SK-N-SH treated with all-trans-retinoic acid at 6 μM for 48 hours (cell line): ENCODE measurements at regions not wholly inside any gene's neighbourhood (a gene's known extent, or its start where the extent isn't known, plus 50 kb on each side); places are given as distances from the start of the nearest gene placed in this dataset.

Experiments
- ATAC-seq: fragments of 200-7000 bp; cut with Tn5 transposase; 3 replicates; pipeline ENCODE4 v1.9.1; 2020; ENCODE audit warnings: mild to moderate bottlenecking, moderate library complexity
- ARNTL ChIP-seq: fragments of 450-650 bp; formaldehyde crosslinking; IDR thresholded peaks from 2 replicates; pipeline ENCODE4 v1.5.0; 2020; ENCODE audit warnings: low read depth, mild to moderate bottlenecking, moderate library complexity, borderline replicate concordance
- BACH2 ChIP-seq: fragments of 250-450 bp; sonication (Bioruptor Pico); IDR thresholded peaks from 2 replicates; pipeline ENCODE4 v1.9.0; 2021; ENCODE audit warnings: mild to moderate bottlenecking, borderline replicate concordance
- CSDC2 ChIP-seq: fragments of 250-450 bp; sonication (Bioruptor Pico); IDR thresholded peaks from 2 replicates; pipeline ENCODE4 v1.5.0; 2020; ENCODE audit warnings: mild to moderate bottlenecking, moderate library complexity
- ESRRG ChIP-seq: fragments of 250-450 bp; sonication (Bioruptor Pico); IDR thresholded peaks from 2 replicates; pipeline ENCODE4 v1.6.1; 2021; ENCODE audit warnings: mild to moderate bottlenecking
- GLIS3 ChIP-seq: fragments of 250-450 bp; sonication (Bioruptor Pico); IDR thresholded peaks from 2 replicates; pipeline ENCODE4 v1.5.0; 2020; ENCODE audit warnings: mild to moderate bottlenecking, moderate library complexity
- ISL1 ChIP-seq: fragments of 250-450 bp; sonication (Bioruptor Pico); IDR thresholded peaks from 2 replicates; pipeline ENCODE4 v2.1.2; 2022; ENCODE audit warnings: mild to moderate bottlenecking, moderate library complexity
- OSR1 ChIP-seq: fragments of 250-450 bp; sonication (Bioruptor Pico); IDR thresholded peaks from 2 replicates; pipeline ENCODE4 v1.8.0; 2022; ENCODE audit warnings: moderate library complexity, mild to moderate bottlenecking, inconsistent platforms
- PPARA ChIP-seq: fragments of 250-450 bp; sonication (Bioruptor Pico); IDR thresholded peaks from 2 replicates; pipeline ENCODE4 v1.5.0; 2020; ENCODE audit warnings: mild to moderate bottlenecking, borderline replicate concordance
- RARB ChIP-seq: fragments of 250-450 bp; sonication (Bioruptor Pico); IDR thresholded peaks from 2 replicates; pipeline ENCODE4 v1.8.0; 2021; ENCODE audit warnings: mild to moderate bottlenecking, moderate library complexity
- TCF4 ChIP-seq: fragments of 250-450 bp; sonication (Bioruptor Pico); IDR thresholded peaks from 2 replicates; pipeline ENCODE4 v1.8.0; 2021; ENCODE audit warnings: mild to moderate bottlenecking, moderate library complexity, borderline replicate concordance
- TOX ChIP-seq: fragments of 250-450 bp; sonication (Bioruptor Pico); IDR thresholded peaks from 2 replicates; pipeline ENCODE4 v1.8.0; 2021; ENCODE audit warnings: mild to moderate bottlenecking, moderate library complexity, borderline replicate concordance
- ZC3H10 ChIP-seq: fragments of 250-450 bp; sonication (Bioruptor Pico); IDR thresholded peaks from 2 replicates; pipeline ENCODE4 v1.5.1; 2021; ENCODE audit warnings: mild to moderate bottlenecking, moderate library complexity
- ZFP3 ChIP-seq: fragments of 250-450 bp; sonication (Bioruptor Pico); IDR thresholded peaks from 2 replicates; pipeline ENCODE4 v1.5.0; 2020; ENCODE audit warnings: mild to moderate bottlenecking, moderate library complexity
- ZFP30 ChIP-seq: fragments of 450-650 bp; formaldehyde crosslinking; IDR thresholded peaks from 2 replicates; pipeline ENCODE4 v1.5.0; 2022; ENCODE audit warnings: mild to moderate bottlenecking, moderate library complexity
- ZNF565 ChIP-seq: fragments of 450-650 bp; formaldehyde crosslinking; conservative IDR thresholded peaks from 2 replicates; pipeline ENCODE4 v1.5.0; 2020; ENCODE audit warnings: low read depth, mild to moderate bottlenecking, moderate library complexity
- ZNF70 ChIP-seq: fragments of 450-650 bp; formaldehyde crosslinking; IDR thresholded peaks from 2 replicates; pipeline ENCODE4 v1.5.0; 2020; ENCODE audit warnings: mild to moderate bottlenecking, moderate library complexity
- ZNF8 ChIP-seq: fragments of 450-650 bp; formaldehyde crosslinking; IDR thresholded peaks from 2 replicates; pipeline ENCODE4 v1.5.0; 2020; ENCODE audit warnings: mild to moderate bottlenecking, moderate library complexity
- TF ChIP-seq, protein P1 (sequence below): fragments of 250-450 bp; sonication (Bioruptor Pico); IDR thresholded peaks from 2 replicates; pipeline ENCODE4 v1.5.1; 2021; ENCODE audit warnings: mild to moderate bottlenecking, moderate library complexity
- TF ChIP-seq, protein P2 (sequence below): fragments of 250-450 bp; sonication (Bioruptor Pico); IDR thresholded peaks from 2 replicates; pipeline ENCODE4 v1.5.0; 2020; ENCODE audit warnings: mild to moderate bottlenecking, moderate library complexity
- TF ChIP-seq, protein P3 (sequence below): fragments of 250-450 bp; sonication (Bioruptor Pico); IDR thresholded peaks from 2 replicates; pipeline ENCODE4 v1.5.1; 2020; ENCODE audit warnings: low read depth, mild to moderate bottlenecking, moderate library complexity
- TF ChIP-seq, protein P4 (sequence below): fragments of 250-450 bp; sonication (Bioruptor Pico); IDR thresholded peaks from 2 replicates; pipeline ENCODE4 v1.8.0; 2021; ENCODE audit warnings: low read depth, mild to moderate bottlenecking, moderate library complexity, borderline replicate concordance
- TF ChIP-seq, protein P5 (sequence below): fragments of 250-450 bp; sonication (Bioruptor Pico); IDR thresholded peaks from 2 replicates; pipeline ENCODE4 v1.8.0; 2020; ENCODE audit warnings: mild to moderate bottlenecking, moderate library complexity, borderline replicate concordance

DNA sequence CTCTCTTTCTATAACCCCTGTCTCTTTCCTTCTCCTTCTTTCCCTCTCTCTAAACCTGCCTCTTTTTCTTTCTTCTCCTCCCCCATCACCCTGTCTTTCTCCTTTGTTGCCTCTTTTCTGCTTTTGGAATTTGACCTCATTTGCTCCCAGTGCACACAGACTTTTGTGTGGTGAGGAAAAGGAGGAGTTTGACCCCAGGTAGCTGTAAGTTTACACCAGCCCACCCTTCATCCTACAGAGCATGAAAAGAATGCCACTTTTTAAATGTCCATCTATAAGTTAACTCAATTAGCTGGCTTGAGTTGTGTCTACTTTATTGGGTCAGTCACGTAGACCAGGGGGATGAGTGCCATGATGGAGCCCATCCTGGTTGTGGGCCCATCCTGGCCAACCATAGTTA lies 146.8 kb upstream of the SLC38A2 start:
- TF ChIP-seq ZNF565 (CRISPR knock-in tag) (no peak), TCF4 (CRISPR knock-in tag) (no peak), TOX (CRISPR knock-in tag) (no peak), ARNTL (CRISPR knock-in tag) (no peak), BACH2 (CRISPR knock-in tag) (no peak), OSR1 (CRISPR knock-in tag) (no peak), ISL1 (CRISPR knock-in tag) (no peak)
- TF ChIP-seq, protein P1, sequence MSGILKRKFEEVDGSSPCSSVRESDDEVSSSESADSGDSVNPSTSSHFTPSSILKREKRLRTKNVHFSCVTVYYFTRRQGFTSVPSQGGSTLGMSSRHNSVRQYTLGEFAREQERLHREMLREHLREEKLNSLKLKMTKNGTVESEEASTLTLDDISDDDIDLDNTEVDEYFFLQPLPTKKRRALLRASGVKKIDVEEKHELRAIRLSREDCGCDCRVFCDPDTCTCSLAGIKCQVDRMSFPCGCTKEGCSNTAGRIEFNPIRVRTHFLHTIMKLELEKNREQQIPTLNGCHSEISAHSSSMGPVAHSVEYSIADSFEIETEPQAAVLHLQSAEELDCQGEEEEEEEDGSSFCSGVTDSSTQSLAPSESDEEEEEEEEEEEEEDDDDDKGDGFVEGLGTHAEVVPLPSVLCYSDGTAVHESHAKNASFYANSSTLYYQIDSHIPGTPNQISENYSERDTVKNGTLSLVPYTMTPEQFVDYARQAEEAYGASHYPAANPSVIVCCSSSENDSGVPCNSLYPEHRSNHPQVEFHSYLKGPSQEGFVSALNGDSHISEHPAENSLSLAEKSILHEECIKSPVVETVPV = no peak
- ATAC-seq = no peak

DNA sequence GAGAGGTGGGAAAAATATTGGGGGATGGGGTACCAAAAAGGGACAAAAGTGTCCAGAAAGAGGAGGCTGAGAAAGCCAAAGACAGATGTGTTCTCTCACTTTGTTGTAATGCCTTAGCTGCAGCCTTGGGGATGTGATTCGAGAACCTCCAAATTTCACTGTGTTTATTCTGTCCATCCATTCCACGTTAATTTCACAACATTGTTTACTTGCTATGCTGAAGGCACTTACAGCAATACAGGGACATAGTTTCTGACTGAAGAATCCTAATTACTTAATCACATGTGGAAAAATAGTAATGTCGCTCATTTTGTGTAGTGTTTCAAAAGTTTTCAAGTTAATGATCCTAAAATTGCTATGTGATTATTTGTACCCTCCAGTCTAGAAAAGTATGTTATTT lies 146.2 kb upstream of the SLC38A2 start:
- TF ChIP-seq, protein P2, sequence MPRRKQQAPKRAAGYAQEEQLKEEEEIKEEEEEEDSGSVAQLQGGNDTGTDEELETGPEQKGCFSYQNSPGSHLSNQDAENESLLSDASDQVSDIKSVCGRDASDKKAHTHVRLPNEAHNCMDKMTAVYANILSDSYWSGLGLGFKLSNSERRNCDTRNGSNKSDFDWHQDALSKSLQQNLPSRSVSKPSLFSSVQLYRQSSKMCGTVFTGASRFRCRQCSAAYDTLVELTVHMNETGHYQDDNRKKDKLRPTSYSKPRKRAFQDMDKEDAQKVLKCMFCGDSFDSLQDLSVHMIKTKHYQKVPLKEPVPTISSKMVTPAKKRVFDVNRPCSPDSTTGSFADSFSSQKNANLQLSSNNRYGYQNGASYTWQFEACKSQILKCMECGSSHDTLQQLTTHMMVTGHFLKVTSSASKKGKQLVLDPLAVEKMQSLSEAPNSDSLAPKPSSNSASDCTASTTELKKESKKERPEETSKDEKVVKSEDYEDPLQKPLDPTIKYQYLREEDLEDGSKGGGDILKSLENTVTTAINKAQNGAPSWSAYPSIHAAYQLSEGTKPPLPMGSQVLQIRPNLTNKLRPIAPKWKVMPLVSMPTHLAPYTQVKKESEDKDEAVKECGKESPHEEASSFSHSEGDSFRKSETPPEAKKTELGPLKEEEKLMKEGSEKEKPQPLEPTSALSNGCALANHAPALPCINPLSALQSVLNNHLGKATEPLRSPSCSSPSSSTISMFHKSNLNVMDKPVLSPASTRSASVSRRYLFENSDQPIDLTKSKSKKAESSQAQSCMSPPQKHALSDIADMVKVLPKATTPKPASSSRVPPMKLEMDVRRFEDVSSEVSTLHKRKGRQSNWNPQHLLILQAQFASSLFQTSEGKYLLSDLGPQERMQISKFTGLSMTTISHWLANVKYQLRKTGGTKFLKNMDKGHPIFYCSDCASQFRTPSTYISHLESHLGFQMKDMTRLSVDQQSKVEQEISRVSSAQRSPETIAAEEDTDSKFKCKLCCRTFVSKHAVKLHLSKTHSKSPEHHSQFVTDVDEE = no peak
- TF ChIP-seq ZNF565 (CRISPR knock-in tag) (no peak), BACH2 (CRISPR knock-in tag) (no peak)
- TF ChIP-seq, all 23 proteins: peak for 0
- no peak for ATAC-seq

DNA sequence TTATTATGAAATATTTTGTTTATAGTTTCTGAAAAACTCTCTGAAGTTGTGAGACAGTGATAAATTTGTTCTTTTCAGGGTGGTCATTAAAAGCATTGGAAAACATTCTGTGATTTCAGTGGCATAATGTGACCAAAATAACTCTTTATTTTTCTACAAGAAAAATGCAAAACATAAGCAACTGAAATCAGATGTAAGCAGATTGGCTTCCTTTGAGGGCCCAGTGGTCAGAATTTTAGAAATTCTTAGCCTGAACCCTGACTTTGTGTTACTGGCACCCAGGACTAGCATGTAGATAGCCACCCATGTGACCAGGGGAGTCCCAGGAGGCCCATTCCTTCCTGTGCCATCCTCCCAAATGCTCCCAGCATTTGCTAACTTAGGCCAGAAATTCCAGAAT lies 145.6 kb upstream of the SLC38A2 start:
- ATAC-seq = no peak
- TF ChIP-seq PPARA (CRISPR knock-in tag) (no peak), CSDC2 (CRISPR knock-in tag) (no peak), ZC3H10 (CRISPR knock-in tag) (no peak), ESRRG (CRISPR knock-in tag) (no peak), TCF4 (CRISPR knock-in tag) (no peak), BACH2 (CRISPR knock-in tag) (no peak), ZNF70 (CRISPR knock-in tag) (no peak), ZNF8 (CRISPR knock-in tag) (no peak), RARB (CRISPR knock-in tag) (no peak), ZFP30 (CRISPR knock-in tag) (no peak)
- TF ChIP-seq, protein P1 = no peak
- TF ChIP-seq, protein P3, sequence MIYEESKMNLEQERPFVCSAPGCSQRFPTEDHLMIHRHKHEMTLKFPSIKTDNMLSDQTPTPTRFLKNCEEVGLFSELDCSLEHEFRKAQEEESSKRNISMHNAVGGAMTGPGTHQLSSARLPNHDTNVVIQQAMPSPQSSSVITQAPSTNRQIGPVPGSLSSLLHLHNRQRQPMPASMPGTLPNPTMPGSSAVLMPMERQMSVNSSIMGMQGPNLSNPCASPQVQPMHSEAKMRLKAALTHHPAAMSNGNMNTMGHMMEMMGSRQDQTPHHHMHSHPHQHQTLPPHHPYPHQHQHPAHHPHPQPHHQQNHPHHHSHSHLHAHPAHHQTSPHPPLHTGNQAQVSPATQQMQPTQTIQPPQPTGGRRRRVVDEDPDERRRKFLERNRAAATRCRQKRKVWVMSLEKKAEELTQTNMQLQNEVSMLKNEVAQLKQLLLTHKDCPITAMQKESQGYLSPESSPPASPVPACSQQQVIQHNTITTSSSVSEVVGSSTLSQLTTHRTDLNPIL (CRISPR knock-in tag) = no peak

DNA sequence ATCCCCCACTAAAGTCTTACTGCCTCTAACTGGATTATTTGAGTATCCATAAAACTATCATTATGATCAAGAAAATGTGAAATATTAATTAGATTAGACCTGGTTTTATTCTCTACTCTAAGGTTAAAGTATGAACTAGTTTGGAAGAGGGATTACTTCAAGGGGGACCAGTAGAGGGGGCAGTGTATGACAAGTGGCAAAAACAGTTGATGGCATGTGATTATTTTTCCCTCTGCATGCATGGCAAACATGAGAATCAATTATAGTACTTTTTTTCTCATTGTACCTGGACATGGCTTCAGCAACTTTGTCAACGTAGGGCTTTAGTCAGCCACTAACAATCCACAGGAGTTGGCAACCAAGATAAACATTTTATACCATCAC lies 145.0 kb upstream of the SLC38A2 start:
- ATAC-seq = no peak
- TF ChIP-seq ZFP30 (CRISPR knock-in tag) = no peak
- no peak for TF ChIP-seq ZNF565 (CRISPR knock-in tag)
- TF ChIP-seq ESRRG (CRISPR knock-in tag) = no peak
- no peak for TF ChIP-seq GLIS3 (CRISPR knock-in tag)
- TF ChIP-seq ZC3H10 (CRISPR knock-in tag) = no peak
- no peak for TF ChIP-seq BACH2 (CRISPR knock-in tag)
- no peak for TF ChIP-seq OSR1 (CRISPR knock-in tag)
- TF ChIP-seq, protein P4, sequence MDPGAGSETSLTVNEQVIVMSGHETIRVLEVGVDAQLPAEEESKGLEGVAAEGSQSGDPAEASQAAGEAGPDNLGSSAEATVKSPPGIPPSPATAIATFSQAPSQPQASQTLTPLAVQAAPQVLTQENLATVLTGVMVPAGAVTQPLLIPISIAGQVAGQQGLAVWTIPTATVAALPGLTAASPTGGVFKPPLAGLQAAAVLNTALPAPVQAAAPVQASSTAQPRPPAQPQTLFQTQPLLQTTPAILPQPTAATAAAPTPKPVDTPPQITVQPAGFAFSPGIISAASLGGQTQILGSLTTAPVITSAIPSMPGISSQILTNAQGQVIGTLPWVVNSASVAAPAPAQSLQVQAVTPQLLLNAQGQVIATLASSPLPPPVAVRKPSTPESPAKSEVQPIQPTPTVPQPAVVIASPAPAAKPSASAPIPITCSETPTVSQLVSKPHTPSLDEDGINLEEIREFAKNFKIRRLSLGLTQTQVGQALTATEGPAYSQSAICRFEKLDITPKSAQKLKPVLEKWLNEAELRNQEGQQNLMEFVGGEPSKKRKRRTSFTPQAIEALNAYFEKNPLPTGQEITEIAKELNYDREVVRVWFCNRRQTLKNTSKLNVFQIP (CRISPR knock-in tag) = no peak
- TF ChIP-seq ARNTL (CRISPR knock-in tag) = no peak
- no peak for TF ChIP-seq RARB (CRISPR knock-in tag)
- no peak for TF ChIP-seq TCF4 (CRISPR knock-in tag)
- no peak for TF ChIP-seq ZFP3 (CRISPR knock-in tag)
- TF ChIP-seq, protein P5, sequence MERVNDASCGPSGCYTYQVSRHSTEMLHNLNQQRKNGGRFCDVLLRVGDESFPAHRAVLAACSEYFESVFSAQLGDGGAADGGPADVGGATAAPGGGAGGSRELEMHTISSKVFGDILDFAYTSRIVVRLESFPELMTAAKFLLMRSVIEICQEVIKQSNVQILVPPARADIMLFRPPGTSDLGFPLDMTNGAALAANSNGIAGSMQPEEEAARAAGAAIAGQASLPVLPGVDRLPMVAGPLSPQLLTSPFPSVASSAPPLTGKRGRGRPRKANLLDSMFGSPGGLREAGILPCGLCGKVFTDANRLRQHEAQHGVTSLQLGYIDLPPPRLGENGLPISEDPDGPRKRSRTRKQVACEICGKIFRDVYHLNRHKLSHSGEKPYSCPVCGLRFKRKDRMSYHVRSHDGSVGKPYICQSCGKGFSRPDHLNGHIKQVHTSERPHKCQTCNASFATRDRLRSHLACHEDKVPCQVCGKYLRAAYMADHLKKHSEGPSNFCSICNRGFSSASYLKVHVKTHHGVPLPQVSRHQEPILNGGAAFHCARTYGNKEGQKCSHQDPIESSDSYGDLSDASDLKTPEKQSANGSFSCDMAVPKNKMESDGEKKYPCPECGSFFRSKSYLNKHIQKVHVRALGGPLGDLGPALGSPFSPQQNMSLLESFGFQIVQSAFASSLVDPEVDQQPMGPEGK (CRISPR knock-in tag) = no peak
- no peak for TF ChIP-seq ZNF70 (CRISPR knock-in tag)
- TF ChIP-seq, protein P1 = no peak
- TF ChIP-seq ZNF8 (CRISPR knock-in tag) = no peak
- TF ChIP-seq ISL1 (CRISPR knock-in tag) = no peak
- no peak for TF ChIP-seq PPARA (CRISPR knock-in tag)
- TF ChIP-seq CSDC2 (CRISPR knock-in tag) = no peak
